B cell (primary cell): ENCODE measurements at regions not wholly inside any gene's neighbourhood (a gene's known extent, or its start where the extent isn't known, plus 50 kb on each side); places are given as distances from the start of the nearest gene placed in this dataset.

Experiments used
- EZH2 ChIP-seq: IDR thresholded peaks from 2 replicates; pipeline ENCODE4 v1.6.1; 2012; ENCODE audit warnings: borderline replicate concordance, low read depth, mild to moderate bottlenecking, moderate library complexity, low read length; ENCODE audit not compliant: insufficient read depth, poor library complexity, severe bottlenecking
- TF ChIP-seq, protein P1 (sequence below): fragments of 200-600 bp; IDR thresholded peaks from one replicate; pipeline ENCODE4 v1.8.0; 2022; ENCODE audit warnings: antibody characterized with exemption, mild to moderate bottlenecking

- TF ChIP-seq, protein P1, sequence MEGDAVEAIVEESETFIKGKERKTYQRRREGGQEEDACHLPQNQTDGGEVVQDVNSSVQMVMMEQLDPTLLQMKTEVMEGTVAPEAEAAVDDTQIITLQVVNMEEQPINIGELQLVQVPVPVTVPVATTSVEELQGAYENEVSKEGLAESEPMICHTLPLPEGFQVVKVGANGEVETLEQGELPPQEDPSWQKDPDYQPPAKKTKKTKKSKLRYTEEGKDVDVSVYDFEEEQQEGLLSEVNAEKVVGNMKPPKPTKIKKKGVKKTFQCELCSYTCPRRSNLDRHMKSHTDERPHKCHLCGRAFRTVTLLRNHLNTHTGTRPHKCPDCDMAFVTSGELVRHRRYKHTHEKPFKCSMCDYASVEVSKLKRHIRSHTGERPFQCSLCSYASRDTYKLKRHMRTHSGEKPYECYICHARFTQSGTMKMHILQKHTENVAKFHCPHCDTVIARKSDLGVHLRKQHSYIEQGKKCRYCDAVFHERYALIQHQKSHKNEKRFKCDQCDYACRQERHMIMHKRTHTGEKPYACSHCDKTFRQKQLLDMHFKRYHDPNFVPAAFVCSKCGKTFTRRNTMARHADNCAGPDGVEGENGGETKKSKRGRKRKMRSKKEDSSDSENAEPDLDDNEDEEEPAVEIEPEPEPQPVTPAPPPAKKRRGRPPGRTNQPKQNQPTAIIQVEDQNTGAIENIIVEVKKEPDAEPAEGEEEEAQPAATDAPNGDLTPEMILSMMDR, result no peak
- TF ChIP-seq EZH2, result no peak
Observed at GRCh38 chr3:5709714-5710113, 522.2 kb downstream of the EDEM1 start.
